ENCODE measurements at regions not wholly inside any gene's neighbourhood (a gene's known extent, or its start where the extent isn't known, plus 50 kb on each side); places are given as distances from the start of the nearest gene placed in this dataset.

DNA sequence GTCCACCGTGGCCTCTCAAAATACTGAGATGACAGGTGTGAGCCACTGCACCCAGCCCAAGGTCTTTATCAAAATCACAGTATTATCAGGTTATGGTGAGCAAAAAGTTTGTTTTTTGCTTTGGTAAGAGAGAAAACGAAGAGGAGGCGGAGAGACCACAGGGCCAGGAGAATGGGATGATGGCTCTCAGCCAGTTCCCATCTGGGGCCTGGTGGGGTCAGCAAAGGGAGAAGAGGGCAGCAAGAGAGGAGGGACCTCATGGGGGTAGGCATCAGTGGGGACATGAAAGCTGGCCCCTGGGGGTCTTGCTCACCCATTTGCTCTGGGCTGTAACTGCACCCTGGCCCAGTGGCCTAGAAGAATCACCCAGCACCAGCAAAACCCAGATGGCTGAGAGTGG is 190.2 kb downstream of the SHANK2 start:
- no peak for TF ChIP-seq SIRT6 (IDR thresholded peaks at IDR 0.05; ENCODE audit: low read depth, low read length)
- TF ChIP-seq, protein P1, sequence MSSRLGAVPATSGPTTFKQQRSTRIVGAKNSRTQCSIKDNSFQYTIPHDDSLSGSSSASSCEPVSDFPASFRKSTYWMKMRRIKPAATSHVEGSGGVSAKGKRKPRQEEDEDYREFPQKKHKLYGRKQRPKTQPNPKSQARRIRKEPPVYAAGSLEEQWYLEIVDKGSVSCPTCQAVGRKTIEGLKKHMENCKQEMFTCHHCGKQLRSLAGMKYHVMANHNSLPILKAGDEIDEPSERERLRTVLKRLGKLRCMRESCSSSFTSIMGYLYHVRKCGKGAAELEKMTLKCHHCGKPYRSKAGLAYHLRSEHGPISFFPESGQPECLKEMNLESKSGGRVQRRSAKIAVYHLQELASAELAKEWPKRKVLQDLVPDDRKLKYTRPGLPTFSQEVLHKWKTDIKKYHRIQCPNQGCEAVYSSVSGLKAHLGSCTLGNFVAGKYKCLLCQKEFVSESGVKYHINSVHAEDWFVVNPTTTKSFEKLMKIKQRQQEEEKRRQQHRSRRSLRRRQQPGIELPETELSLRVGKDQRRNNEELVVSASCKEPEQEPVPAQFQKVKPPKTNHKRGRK (tag; IDR thresholded peaks at IDR 0.05) = no peak
